ENCODE measurements at regions not wholly inside any gene's neighbourhood (a gene's known extent, or its start where the extent isn't known, plus 50 kb on each side); places are given as distances from the start of the nearest gene placed in this dataset.
A peak's percentile ranks its signal among the peaks of the same experiment; 100 is the strongest.
"Not testable (repeated sequence)": the region's sequence is repeated elsewhere in the genome, so short reads cannot be mapped to it uniquely, and the experiment has no call there.

GRCh38 chr2:7557376-7557775, 640.2 kb downstream of the RNF144A start:
- no peak for DNase-seq

GRCh38 chr2:7559791-7560190, 642.6 kb downstream of the RNF144A start:
- no peak for DNase-seq

- DNase-seq: no peak
Measured at GRCh38 chr2:7566382-7566881, 649.2 kb downstream of the RNF144A start.

- not testable (repeated sequence) for DNase-seq
Measured at GRCh38 chr2:7567116-7567515, 649.9 kb downstream of the RNF144A start.

GRCh38 chr2:7567646-7568045, 650.4 kb downstream of the RNF144A start:
- DNase-seq: peak; percentile 83

- no peak for DNase-seq
Measured at GRCh38 chr2:7570247-7570646, 653.0 kb downstream of the RNF144A start.

GRCh38 chr2:7571701-7572100, 654.5 kb downstream of the RNF144A start:
- DNase-seq: no peak

GRCh38 chr2:7572450-7572849, 655.2 kb downstream of the RNF144A start:
- peak; percentile 75 for DNase-seq

GRCh38 chr2:7573166-7573825, 656.1 kb downstream of the RNF144A start:
- DNase-seq: no peak

GRCh38 chr2:7574385-7574784, 657.2 kb downstream of the RNF144A start:
- DNase-seq: no peak

- DNase-seq: no peak
Measured at GRCh38 chr2:7577769-7578168, 660.6 kb downstream of the RNF144A start.

- no peak for DNase-seq
Measured at GRCh38 chr2:7584017-7584416, 666.8 kb downstream of the RNF144A start.

- DNase-seq: no peak
Measured at GRCh38 chr2:7586898-7587297, 669.7 kb downstream of the RNF144A start.

- DNase-seq: no peak
Measured at GRCh38 chr2:7588295-7588694, 671.1 kb downstream of the RNF144A start.

- DNase-seq: no peak
Measured at GRCh38 chr2:7592618-7593140, 675.5 kb downstream of the RNF144A start.

- DNase-seq: no peak
Measured at GRCh38 chr2:7593360-7593759, 676.1 kb downstream of the RNF144A start.

- no peak for DNase-seq
Measured at GRCh38 chr2:7594211-7594610, 677.0 kb downstream of the RNF144A start.

- no peak for DNase-seq
Measured at GRCh38 chr2:7595206-7595605, 678.0 kb downstream of the RNF144A start.

GRCh38 chr2:7598402-7598801, 681.2 kb downstream of the RNF144A start:
- DNase-seq: no peak

GRCh38 chr2:7599462-7600258, 682.4 kb downstream of the RNF144A start:
- no peak for DNase-seq

- no peak for DNase-seq
Measured at GRCh38 chr2:7601990-7602389, 684.8 kb downstream of the RNF144A start.

- no peak for DNase-seq
Measured at GRCh38 chr2:7604456-7604855, 687.2 kb downstream of the RNF144A start.

- DNase-seq: no peak
Measured at GRCh38 chr2:7607441-7608173, 690.4 kb downstream of the RNF144A start.
